ENCODE measurements at regions not wholly inside any gene's neighbourhood (a gene's known extent, or its start where the extent isn't known, plus 50 kb on each side); places are given as distances from the start of the nearest gene placed in this dataset.
"Not testable (repeated sequence)": the region's sequence is repeated elsewhere in the genome, so short reads cannot be mapped to it uniquely, and the experiment has no call there.

DNA sequence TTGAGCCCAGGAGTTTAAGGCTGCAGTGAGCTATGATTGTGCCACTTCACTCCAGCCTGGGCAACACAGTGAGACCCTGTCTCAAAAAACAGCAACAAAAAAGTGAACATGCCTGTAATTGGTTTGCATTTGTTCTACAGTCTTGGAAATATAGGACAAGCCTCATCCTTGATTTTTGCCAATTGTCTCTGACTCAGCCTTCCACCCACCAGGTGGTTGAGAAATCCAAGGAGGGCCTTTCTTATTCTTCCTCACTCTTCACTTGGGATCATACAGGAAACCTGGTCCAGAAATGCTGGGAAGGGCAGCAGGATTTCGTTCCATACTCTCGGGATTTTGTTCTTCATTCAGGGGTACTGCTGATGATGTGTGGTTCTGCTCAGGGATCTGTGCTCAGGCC, 94.6 kb downstream of the CDC42EP3 start:
- H3K4me1 ChIP-seq: no peaks in the 10 kb centered on the region
- no peak overlapping the region for H3K4me2 ChIP-seq (ENCODE audit: low read length)
- H3K9ac ChIP-seq: no peak overlapping the region
- H2AFZ ChIP-seq: no peak overlapping the region
- no peaks in the 10 kb centered on the region for H3K9me3 ChIP-seq (ENCODE audit: control insufficient read depth, low read length)
- no peaks in the 10 kb centered on the region for H3K79me2 ChIP-seq
- no peaks in the 10 kb centered on the region for H3K36me3 ChIP-seq (ENCODE audit: control insufficient read depth, insufficient read depth, low read length)
- H3K27ac ChIP-seq: no peak overlapping the region
- H3K4me3 ChIP-seq (ENCODE audit: low read depth, low read length): no peak overlapping the region
- TF ChIP-seq, protein P1, sequence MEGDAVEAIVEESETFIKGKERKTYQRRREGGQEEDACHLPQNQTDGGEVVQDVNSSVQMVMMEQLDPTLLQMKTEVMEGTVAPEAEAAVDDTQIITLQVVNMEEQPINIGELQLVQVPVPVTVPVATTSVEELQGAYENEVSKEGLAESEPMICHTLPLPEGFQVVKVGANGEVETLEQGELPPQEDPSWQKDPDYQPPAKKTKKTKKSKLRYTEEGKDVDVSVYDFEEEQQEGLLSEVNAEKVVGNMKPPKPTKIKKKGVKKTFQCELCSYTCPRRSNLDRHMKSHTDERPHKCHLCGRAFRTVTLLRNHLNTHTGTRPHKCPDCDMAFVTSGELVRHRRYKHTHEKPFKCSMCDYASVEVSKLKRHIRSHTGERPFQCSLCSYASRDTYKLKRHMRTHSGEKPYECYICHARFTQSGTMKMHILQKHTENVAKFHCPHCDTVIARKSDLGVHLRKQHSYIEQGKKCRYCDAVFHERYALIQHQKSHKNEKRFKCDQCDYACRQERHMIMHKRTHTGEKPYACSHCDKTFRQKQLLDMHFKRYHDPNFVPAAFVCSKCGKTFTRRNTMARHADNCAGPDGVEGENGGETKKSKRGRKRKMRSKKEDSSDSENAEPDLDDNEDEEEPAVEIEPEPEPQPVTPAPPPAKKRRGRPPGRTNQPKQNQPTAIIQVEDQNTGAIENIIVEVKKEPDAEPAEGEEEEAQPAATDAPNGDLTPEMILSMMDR (IDR thresholded peaks at IDR 0.05): no peak
- H3K27me3 ChIP-seq (ENCODE audit: control insufficient read depth, insufficient read depth, low read length): no peaks in the 10 kb centered on the region

DNA sequence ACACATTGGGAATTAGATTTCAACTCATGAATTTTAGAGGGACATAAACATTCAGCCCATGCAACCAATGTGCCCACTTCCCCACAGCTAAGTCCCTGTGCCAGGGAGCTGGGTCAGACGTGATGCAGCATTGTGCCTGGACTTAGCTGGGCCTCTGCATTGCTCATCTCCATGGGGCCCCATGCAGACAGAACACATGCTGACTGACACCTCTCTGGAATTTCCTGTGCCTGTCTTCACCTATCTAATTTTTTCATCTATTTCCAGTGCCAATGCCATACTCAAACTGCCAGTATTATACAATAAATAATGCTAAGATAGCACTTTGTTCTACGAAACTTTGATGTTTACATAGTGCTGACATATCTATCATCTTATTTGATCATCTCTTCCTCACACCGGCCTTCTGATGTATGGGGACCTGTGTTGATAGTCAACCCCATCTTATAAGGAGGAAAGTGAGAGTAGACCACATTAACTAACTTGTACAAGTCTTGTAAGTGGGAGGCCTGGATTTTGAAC, 92.2 kb downstream of the CDC42EP3 start:
- Histone ChIP-seq H3K9ac (no peak overlapping the region), H3K36me3 (ENCODE audit: control insufficient read depth, insufficient read depth, low read length) (no peaks in the 10 kb centered on the region), H3K27ac (no peak overlapping the region), H3K4me2 (ENCODE audit: low read length) (no peak overlapping the region), H3K4me3 (ENCODE audit: low read depth, low read length) (no peak overlapping the region), H3K4me1 (no peaks in the 10 kb centered on the region), H2AFZ (no peak overlapping the region), H3K79me2 (no peaks in the 10 kb centered on the region), H3K27me3 (ENCODE audit: control insufficient read depth, insufficient read depth, low read length) (no peaks in the 10 kb centered on the region), H3K9me3 (ENCODE audit: control insufficient read depth, low read length) (no peaks in the 10 kb centered on the region)
- TF ChIP-seq, protein P1 (IDR thresholded peaks at IDR 0.05): no peak

DNA sequence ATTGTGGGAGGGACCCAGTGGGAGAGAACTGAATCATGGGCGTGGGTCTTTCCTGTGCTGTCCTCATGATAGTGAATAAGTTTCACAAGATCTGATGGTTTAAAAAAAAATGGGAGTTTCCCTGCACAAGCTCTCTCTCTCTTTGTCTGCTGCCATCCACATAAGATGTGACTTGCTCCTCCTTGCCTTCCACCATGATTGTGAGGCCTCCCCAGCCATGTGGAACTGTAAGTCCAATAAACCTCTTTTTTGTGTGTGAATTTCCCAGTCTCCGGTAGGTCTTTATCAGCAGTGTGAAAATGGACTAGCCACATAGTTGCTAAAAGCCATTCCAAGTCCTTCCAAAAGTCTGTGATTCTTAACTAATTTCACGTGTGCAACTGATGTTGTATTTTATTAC, 91.5 kb downstream of the CDC42EP3 start:
- not testable (repeated sequence) for H3K79me2 ChIP-seq; H3K4me3 ChIP-seq (ENCODE audit: low read depth, low read length); H3K9ac ChIP-seq; H3K9me3 ChIP-seq (ENCODE audit: control insufficient read depth, low read length); H3K27ac ChIP-seq; H3K36me3 ChIP-seq (ENCODE audit: control insufficient read depth, insufficient read depth, low read length); H3K27me3 ChIP-seq (ENCODE audit: control insufficient read depth, insufficient read depth, low read length); H3K4me1 ChIP-seq; H3K4me2 ChIP-seq (ENCODE audit: low read length); H2AFZ ChIP-seq

DNA sequence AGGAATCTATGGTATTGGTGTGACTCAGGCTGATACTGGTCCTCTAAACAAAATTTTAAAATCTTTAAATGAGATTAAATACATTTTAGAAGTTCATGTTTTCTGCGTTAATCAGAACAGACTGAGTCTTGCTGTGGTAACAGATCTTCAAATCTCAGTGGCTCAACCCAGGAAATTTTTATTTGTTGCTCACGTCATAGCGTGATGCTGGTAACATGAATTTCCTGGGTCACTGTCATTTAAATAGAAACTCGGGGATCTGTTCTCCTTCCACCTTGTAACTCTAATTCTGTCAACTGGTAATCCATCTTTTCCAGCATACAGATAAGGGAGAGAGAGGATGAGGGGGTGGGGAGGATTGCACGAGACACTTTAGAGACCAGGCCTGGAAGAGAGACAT, 90.0 kb downstream of the CDC42EP3 start:
- Histone ChIP-seq H3K9me3 (ENCODE audit: control insufficient read depth, low read length) (no peaks in the 10 kb centered on the region), H2AFZ (no peak overlapping the region), H3K4me3 (ENCODE audit: low read depth, low read length) (no peak overlapping the region), H3K27me3 (ENCODE audit: control insufficient read depth, insufficient read depth, low read length) (no peaks in the 10 kb centered on the region), H3K27ac (no peak overlapping the region), H3K4me1 (peaks cover 3% of the 10 kb centered on the region), H3K36me3 (ENCODE audit: control insufficient read depth, insufficient read depth, low read length) (no peaks in the 10 kb centered on the region), H3K9ac (no peak overlapping the region), H3K4me2 (ENCODE audit: low read length) (no peak overlapping the region), H3K79me2 (no peaks in the 10 kb centered on the region)
- TF ChIP-seq, protein P1 (IDR thresholded peaks at IDR 0.05): no peak

DNA sequence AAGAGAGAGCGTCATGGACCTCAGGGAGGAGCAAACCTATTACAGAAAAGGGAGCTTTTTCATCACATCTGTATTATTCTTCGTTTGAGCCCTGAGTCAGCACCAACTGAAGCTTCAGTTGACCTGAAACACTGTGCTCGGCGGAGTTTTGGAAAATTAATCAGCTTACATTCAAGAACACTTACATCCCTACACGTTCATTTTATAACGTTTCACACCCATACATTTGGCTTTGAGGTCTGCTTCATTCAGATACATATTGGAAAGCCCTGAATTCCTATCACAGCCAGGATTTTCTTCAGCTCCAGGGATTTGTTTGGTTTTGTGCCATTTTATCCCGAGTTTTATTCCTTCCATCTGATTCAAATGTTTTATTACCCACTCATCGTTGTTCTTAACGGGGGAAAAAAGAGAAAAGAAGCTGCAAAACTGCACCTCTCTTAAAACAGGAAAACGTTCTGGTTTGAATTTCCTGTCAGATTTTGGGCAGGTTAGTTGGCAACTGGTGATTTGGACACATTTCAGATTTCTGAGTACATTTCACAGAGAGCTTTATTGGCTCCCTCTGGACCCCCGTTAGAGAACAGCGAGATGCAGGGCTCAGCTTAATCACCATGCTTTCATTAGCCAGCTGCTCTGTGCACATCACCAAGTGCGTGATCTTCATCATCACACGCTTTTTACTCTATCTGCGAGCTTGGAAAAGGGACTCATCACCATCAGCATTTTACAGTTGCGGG, 88.8 kb downstream of the CDC42EP3 start:
- H3K36me3 ChIP-seq (ENCODE audit: control insufficient read depth, insufficient read depth, low read length): no peaks in the 10 kb centered on the region
- no peak overlapping the region for H3K27ac ChIP-seq
- H3K4me2 ChIP-seq (ENCODE audit: low read length): no peak overlapping the region
- no peaks in the 10 kb centered on the region for H3K27me3 ChIP-seq (ENCODE audit: control insufficient read depth, insufficient read depth, low read length)
- no peaks in the 10 kb centered on the region for H3K79me2 ChIP-seq
- H2AFZ ChIP-seq: no peak overlapping the region
- no peak overlapping the region for H3K9ac ChIP-seq
- no peak overlapping the region for H3K4me3 ChIP-seq (ENCODE audit: low read depth, low read length)
- TF ChIP-seq, protein P1 (IDR thresholded peaks at IDR 0.05): no peak
- no peaks in the 10 kb centered on the region for H3K9me3 ChIP-seq (ENCODE audit: control insufficient read depth, low read length)
- peaks cover 3% of the 10 kb centered on the region for H3K4me1 ChIP-seq

All from parathyroid adenoma (tissue), 2 donors.